ENCODE measurements at regions not wholly inside any gene's neighbourhood (a gene's known extent, or its start where the extent isn't known, plus 50 kb on each side); places are given as distances from the start of the nearest gene placed in this dataset.

DNA sequence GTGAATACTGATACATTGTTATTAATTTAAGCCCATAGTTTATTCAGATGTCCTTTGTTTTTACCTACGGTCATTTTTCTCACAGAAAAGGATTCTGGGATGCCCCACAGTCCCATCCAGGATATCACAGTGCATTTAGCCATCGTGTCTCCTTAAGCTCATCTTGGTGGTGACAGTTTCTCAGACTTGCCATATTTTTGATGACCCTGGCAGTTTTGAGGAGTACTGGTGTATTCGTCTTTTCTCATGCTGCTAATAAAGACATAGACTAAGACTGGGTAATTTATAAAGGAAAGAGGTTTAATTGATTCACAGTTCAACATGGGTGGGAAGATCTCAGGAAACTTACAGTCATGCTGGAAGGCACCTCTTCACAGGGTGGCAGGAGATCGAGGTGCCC is 295.9 kb upstream of the CDH4 start:
- TF ChIP-seq, protein P1, sequence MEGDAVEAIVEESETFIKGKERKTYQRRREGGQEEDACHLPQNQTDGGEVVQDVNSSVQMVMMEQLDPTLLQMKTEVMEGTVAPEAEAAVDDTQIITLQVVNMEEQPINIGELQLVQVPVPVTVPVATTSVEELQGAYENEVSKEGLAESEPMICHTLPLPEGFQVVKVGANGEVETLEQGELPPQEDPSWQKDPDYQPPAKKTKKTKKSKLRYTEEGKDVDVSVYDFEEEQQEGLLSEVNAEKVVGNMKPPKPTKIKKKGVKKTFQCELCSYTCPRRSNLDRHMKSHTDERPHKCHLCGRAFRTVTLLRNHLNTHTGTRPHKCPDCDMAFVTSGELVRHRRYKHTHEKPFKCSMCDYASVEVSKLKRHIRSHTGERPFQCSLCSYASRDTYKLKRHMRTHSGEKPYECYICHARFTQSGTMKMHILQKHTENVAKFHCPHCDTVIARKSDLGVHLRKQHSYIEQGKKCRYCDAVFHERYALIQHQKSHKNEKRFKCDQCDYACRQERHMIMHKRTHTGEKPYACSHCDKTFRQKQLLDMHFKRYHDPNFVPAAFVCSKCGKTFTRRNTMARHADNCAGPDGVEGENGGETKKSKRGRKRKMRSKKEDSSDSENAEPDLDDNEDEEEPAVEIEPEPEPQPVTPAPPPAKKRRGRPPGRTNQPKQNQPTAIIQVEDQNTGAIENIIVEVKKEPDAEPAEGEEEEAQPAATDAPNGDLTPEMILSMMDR (conservative IDR thresholded peaks at IDR 0.05; ENCODE audit: low read length) = no peak
- TF ChIP-seq EZH2phosphoT487 (IDR thresholded peaks at IDR 0.05; ENCODE audit: borderline replicate concordance, low read depth, low read length) = no peak

Data from OCI-LY7 (cell line).